GM19372 (cell line): ENCODE measurements at regions not wholly inside any gene's neighbourhood (a gene's known extent, or its start where the extent isn't known, plus 50 kb on each side); places are given as distances from the start of the nearest gene placed in this dataset.
"Not testable (repeated sequence)": the region's sequence is repeated elsewhere in the genome, so short reads cannot be mapped to it uniquely, and the experiment has no call there.

Experiments used
- ATAC-seq: cut with Tn5 transposase; IDR thresholded peaks from one replicate; pipeline ENCODE4 v1.9.1; 2021; ENCODE audit warnings: mild to moderate bottlenecking, low read depth, moderate library complexity; ENCODE audit not compliant: unreplicated experiment

DNA sequence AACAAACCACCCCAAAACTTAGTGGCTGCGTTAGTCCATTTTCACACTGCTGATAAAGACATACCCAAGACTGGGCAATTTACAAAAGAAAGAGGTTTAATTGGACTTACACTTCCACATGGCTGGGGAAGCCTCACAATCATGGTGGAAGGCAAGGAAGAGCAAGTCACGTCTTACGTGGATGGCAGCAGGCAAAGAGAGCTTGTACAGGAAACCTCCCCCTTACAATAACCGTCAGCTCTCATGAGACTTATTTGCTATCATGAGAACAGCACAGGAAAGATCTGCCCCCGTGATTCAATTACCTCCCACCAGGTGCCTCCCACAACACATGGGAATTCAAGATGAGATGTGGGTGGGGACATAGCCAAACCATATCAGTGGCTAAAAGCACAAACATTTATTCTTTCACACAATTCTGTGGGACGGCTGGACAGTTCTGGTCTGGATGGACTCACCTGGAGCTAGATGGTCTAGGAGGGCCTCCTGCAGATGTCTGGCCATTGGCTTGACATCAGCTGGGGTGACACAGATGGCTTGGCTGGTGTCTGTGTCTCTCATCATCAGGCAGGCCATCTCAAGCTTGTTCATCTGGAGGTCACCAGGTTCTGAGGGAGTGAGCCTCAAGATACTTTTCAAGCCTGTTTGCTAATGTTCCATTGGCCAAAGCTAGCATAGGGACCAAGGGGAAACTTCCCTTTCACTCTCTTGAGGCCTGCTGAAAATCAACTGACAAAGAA is 104.1 kb downstream of the SMIM20 start:
- not testable (repeated sequence) for ATAC-seq

DNA sequence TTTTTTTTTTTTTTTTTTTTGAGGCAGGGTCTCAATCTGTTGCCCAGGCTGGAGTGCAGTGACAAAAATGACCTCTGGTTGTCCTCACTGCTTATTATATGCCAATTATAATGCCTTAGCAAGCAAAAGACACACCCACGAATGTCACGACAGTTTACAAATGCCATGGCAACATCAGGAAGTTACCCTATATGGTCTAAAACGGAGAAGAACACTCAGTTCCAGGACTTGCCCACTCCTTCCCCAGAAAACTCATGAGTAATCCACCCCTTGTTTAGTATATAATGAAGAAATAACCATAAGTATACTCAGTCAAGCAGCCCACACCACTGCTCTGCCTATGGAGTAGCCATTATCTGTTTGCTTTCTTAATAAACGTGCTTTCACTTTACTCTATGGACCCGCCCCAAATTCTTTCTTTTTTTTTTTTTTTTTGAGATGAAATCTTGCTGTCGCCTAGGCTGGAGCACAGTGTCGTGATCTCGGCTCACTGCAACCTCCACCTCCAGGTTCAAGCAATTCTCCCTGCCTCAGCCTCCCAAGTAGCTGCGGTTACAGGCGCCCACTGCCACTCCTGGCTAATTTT is 106.2 kb downstream of the SMIM20 start:
- no peak for ATAC-seq

DNA sequence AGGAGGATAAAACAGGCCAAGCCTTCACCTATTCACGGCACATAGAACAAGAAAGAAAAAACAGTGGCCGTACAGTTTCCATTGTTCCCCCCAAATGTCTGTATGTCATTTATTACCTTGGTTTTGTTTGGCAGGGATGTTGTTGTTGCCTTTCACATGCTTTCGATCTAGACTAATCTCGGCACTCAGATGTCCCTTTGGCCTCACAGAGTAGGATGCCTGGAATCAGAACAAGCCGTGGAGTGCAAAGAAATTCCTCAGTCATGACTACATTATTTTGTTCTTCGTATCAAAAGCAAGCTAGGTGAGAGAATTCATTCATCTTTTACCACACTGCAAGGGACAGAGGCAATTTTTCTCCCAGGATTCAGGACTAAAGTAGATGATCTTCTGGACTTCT is 106.9 kb downstream of the SMIM20 start:
- ATAC-seq, result no peak

DNA sequence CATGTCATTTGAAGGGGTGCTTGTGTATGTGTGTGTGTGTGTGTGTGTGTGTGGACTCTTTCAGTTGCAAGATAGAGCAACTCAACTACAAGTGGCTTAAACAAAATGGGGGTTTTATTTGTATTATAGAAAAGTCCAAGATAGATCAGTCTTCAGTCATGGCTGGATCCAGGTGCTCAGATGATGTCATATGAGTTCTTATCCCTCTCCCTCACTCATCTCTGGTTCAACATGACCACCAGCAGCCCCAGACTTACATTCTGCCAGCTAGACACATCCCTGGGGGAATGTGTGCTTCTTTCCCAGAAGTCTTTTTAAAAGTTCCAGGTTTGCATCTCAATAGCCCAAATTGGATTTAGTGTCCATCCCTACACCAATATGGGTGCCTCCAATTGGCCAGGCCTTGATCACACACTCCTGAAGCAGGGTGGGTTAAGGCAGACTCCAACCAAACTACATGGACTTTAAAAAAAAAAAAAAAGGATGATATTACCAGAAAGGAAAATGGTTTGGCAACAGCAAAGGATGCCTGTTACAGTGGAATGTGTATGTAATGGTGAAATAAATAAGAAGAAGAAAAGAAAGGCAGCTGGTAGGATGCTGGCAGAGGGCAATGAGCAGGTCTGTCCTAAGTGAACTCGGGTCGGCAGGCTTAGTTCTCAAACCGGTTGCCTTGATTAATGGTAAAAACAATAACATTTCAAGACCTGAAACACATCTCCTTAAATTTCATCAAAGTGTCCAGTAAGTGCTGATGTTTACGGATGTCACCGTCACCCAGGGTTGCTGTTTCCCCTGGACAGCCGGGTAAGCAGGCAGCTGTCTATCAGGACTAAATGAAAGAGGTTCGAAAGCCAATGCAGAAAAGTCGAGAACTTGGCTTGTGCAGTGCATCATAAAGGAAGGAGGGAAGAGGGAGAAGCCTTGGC is 107.7 kb downstream of the SMIM20 start:
- ATAC-seq, result no peak

DNA sequence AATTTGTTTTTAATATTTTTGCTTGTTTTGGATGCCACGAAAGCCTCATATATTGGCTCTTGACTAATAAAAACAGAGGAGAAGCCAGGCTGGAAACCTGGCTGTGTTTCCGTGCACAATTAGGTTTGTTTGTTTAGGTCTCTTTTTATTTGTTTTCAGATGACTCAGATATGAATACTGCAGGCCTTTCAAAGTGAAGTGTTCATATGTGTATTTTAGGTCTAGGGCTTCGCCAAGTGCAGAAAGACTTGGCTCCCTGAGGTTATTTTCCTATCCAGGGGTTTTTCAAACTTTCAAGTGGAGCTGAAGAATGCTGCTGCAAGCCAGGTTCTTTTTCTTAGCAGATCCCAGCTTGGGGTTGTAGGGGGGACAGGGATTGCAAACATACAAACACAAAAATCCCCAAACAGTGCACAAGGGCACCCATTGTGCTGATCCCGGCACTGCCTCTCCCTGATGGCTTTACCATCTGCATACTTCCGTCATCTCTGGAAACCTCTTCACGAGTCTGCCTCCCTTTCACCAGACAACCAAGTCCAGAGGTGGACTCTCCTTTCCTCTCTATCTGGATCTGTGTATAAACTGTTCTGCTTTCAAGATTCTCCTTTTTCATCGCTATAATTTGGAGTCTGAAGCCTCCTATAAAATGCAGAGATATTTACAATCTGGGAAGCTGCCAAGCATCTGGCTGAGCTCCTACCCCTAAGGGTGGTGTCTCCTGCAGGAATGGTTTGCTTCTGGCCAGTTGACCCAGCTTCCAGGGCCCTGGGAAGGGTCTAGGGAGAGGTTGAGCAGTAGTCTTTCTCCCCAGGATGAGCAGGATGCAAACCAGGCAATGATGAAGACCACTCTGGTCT is 108.6 kb downstream of the SMIM20 start:
- ATAC-seq, result no peak

DNA sequence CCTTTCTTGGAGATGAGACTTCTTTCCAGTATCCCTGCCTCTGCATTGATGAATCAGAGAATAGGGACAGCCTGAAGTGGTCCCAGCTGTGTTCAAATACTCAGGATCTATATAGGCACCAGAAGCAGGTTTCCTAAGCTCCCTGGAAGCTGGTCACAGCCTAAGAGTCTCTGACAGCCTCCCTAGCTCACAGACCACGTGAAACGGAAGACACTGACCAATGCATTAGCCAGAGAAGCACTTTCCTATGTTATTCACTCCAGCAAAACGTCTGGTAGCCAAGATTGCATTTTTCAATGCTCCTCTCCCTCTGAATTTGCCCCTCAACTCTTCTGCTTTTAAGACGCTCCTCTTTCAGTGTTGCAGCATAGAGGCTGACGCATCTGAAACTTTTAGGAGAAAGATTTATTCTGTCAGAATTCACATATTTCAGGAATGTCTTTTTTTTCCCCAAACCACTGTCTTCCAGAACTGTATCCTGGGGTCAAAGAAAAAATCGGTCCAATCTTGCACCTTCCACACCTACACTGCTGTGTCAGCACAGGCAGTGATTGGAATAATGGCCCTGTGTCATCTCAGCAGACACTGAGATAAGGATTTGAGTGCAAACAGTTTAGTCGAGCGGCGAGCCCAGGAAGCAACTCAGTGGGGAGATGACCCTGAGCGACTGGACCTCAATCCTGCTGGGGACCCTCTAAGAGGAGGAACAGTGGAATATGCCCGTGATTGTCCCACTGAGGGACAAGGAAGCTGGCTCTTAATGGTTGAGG is 109.4 kb downstream of the SMIM20 start:
- ATAC-seq, result no peak

DNA sequence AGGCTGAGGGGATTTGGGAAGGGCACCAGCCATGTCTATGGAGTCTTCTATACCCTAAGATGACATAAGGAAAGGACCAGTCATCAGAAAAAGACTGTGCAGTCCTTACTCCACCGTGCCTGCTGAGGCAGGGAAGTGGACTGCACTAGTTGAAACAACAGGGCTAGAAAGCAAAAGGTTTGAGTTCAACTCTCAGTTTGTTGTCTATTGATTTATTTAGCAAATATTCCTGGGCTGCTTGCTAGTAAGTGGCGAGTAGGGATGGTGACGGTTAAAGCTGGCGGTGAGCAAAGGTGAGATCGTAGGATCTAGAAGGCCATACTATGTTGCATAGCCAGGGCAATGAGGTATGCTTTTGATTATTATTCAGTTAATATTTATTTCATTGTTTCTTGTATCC is 110.1 kb downstream of the SMIM20 start:
- no peak for ATAC-seq

DNA sequence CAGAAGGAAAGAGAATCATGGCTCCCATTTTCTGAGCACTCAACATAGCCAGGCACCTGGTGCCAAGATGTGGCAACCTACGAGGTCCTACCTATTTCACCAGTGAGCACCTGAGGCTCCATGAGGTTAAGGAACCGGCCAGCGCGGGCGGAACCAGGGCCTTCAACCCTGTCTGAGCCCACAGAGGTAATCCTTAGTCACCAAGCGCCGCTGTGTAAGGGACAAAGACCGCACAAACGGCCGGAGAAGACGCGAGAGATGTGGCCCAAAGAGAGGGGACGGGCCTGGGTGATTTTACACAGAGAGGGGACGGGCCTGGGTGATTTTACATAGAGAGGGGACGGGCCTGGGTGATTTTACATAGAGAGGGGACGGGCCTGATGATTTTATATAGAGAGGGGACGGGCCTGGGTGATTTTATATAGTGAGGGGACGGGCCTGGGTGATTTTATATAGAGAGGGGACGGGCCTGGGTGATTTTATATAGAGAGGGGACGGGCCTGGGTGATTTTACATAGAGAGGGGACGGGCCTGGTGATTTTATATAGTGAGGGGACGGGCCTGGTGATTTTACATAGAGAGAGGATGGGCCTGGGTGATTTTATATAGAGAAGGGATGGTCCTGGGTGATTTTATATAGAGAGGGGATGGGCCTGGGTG is 114.2 kb downstream of the SMIM20 start:
- ATAC-seq, result no peak

DNA sequence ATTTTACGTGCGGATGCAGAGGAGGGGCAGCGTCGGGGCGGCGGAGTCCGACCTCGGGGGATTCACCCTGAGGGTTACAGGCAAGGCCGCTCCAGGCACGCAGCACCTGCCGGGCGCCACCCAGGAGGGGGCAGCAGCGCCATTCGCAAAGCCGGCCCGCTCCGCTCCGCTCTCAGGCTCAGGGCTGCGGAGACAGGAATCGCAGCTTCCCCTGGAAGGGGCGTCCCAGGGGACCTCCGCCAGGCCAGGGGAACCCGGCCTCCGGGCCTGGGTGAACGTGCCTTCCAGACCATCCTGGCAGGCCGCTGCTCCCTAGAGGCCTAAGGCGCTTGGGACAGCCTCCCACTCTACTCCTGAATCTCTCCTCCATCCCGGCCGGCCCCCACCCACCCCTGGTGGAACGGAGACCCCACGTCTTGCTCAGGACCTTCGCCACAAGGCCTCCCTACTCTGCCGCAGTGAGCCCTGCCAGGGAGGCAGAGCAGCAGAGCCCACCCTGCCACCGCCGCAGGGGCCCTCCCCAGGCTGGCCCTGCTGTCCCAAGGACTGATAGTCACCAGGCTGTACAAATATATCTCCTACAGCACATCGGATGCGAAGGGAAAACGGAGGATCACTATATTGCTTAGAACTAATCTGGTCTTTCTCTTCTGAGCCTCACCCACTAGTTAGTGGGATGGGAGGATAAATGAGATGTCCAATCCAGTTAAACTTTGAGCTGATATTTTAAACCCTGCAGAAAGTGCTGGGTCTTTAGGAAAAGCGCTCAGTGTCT is 115.0 kb downstream of the SMIM20 start:
- peak; percentile 92 for ATAC-seq

DNA sequence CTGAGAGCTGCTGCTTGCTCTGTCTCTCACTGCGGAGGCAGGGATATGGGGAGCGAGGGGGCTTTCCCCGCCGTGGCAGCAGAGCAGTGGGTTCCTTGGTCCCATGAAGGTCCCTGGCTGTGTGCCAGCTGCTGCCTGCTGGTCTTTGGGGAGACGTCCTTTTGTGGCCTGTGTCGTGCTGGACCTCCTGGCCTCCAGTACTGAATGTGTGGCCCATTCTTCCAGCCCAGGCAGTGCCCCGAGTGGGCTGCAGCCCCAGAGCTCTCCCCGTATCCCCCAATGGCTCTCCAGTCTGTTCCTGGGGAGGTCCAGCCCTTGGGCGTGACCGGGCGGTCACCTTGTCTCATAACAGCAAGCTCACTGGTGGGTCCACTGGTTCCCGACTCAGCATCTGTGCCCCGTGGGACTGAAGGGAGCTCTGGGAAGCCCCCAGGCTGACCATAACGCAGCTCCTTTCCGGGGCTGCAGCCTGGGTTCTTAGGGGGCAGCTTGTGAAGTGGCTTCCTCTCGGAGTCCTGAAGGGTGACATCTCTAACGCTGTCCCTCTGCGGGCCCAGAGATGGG is 115.6 kb downstream of the SMIM20 start:
- ATAC-seq, result no peak

DNA sequence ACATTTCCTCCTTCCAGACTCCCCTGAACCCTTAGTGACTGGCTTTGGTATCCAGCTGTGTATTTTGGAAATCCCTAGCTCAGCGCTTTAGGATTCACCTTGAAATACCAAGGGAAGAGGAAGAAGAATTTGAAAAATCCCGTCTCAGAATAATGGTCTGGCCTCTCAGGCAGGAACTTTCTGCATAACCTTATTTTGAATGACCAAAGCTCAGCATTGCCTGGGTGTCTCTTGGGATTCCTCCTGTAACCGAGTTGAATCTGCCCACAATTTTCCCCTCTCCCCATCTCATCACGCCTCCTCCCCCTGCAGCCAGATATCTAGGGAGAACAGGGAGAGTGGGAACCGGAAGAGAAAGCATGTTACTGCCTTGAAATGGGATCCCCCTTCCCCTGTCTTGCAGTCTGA is 116.2 kb downstream of the SMIM20 start:
- ATAC-seq, result no peak

DNA sequence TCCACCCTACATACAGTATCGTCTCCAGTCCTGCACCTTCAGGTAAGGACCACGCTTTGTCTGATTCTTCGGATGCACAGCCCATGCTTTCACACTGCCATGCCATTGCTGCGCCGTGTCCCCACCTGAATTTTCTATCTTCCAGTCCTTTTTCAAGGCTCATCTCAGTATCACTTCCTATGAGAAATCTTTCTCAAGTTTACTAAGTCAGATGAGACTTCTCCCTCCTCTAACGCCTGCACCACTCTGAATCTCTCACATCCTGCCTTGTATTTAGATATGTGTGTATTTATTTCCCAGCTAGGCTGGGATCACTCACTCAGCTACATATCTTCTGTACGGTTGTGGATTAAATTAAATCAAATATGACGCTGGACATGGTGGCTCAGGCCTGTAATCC is 116.8 kb downstream of the SMIM20 start:
- ATAC-seq, result no peak

DNA sequence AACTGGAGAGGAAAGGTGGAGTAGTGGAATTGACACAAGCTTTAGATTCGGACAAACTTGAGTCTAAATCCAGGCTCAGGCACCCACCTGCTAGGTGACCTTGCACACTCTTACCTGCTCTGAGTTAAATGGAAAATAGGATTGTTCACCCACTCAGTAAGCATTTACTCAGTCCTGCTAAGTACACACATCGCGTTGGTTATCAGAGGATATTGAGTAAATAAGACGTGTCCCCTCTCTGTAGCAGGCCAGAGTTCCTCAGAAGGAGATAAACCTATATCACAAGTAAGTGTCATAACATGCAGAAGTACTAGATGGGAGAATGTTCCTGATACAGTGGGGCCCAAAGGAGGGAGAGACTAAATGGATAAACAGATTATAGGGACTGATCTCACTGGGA is 117.7 kb downstream of the SMIM20 start:
- no peak for ATAC-seq

DNA sequence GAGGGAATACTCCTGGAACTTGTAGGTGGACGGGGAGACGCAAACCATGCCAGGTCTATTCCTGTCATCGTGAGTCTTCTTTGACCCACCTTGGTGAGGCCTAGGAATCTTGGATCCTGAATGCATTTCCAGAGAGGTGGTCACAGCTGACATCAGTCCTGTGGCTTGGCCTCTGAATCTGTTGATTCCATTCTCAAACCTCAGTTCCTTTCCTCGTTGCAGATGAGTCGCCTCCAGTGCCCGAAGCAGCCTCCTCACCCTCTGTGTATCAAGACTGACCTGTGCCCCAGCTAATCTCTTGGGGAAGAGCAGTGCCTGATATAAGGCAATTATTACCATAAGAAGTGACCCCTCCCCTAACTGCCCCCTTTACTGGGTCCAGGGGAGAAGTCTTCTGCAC is 118.1 kb downstream of the SMIM20 start:
- ATAC-seq, result no peak

DNA sequence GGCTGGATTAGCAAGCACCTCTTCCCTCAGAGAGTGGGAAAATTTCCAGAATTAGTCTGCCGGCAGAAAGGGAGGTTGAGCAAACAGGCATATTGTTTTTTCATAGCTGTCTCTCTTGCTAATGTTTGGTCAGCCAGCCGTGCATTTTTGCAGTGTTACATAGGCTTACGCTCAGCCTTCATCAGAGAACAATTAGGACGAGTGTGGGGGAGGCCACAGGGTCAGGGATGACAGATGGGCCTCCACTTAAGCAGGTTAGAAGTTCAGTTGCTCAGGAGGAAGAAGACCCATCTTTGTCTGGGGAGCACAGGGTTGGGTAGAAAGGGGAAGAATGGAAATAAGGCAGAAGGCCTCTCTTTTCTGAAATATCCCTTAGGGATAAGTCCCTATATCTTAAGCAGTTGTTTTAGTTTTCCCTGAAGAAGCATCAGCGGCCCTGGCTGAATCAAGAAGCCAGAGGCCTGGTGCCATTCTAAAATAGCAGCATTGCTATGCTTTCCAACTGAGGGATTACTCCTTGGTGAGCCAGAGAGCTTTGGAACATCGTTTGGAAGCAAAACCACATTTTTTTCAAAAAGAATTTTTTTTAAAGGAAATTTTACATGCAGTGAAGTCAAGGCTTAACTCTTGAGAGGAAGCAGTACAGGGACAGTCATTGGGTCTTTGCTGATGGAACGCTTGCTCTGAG is 118.8 kb downstream of the SMIM20 start:
- ATAC-seq, result no peak

DNA sequence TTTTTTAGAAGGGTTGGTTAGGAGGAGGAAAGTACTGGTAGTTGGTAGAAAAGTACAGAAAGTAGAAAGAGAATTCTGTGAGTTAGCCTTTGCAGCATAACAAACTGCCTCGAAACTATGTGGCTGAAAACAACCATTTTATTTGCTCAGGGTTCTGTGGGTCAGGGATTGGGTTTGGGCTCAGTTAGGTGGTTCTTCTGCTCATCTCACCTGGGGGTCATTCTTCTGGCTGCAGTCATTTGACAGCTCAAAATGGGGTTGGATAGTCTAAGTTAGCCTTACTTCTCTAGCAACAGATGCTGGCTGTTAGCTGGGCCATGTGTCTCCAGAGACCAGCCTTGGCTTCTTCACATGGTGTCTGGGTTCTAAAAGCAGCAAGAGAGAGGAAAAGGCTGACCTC is 119.4 kb downstream of the SMIM20 start:
- ATAC-seq, result no peak

DNA sequence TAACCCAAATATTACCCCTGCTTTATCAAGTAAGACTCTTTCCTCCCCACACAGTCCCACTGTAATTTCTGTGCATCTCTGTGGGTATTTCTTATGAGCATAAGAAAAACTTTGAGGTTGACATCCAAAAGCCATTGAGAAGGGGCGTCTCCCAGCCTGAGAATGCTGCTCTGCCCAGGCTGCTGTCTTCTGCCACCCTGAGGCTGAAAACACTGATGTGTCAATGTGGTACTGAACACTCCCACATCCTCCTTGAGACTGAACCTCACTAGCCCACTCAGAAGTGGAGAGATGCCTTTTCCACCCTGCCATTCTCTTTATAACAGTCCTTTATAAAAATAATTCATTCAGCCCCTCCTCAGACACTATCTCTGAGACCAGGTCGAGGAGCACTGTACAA is 120.8 kb downstream of the SMIM20 start:
- no peak for ATAC-seq

DNA sequence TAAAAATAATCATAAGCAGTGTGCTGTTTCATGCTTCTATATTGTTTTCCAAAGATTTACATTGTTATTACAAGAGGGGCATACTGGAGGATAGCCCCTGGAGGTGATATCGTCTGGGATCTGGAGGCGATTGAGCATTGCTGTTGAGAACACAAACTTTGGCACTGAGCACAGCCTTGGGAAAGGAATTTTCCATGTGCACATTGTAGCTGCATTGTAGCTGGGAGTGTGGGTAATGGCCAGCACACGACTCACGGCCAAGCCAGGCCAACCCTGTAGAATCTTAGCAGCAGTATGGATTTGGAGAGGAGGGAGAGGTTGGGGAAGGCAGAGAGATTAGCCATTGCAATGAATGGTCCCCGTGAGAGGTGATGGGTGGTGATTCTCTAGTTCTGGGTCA is 121.9 kb downstream of the SMIM20 start:
- ATAC-seq, result no peak
